Activated gamma-delta T cell treated with anti-CD3 and anti-CD28 coated beads, Interleukin-2, amount 50 U/mL, for 16 hours (primary cell): ENCODE measurements at regions not wholly inside any gene's neighbourhood (a gene's known extent, or its start where the extent isn't known, plus 50 kb on each side); places are given as distances from the start of the nearest gene placed in this dataset.

ENCODE experiments used
- DNase-seq: peaks from one replicate; pipeline ENCODE4 v3.0.0-alpha.2; 2020; ENCODE audit warnings: low read depth

GRCh38 chr13:33710924-33711323 is 107.0 kb upstream of the RFC3 start:
- DNase-seq: no peak

GRCh38 chr13:33711436-33711835 is 106.5 kb upstream of the RFC3 start:
- no peak for DNase-seq

- DNase-seq: no peak
These were observed 100.2 kb upstream of the RFC3 start for GRCh38 chr13:33717775-33718174.

GRCh38 chr13:33721724-33722123 is 96.2 kb upstream of the RFC3 start:
- no peak for DNase-seq

GRCh38 chr13:33722216-33722915 is 95.6 kb upstream of the RFC3 start:
- no peak for DNase-seq

GRCh38 chr13:33723365-33723764 is 94.6 kb upstream of the RFC3 start:
- no peak for DNase-seq

- DNase-seq: peak; percentile 15
These were observed 94.0 kb upstream of the RFC3 start for GRCh38 chr13:33723772-33724435.

- no peak for DNase-seq
These were observed 92.6 kb upstream of the RFC3 start for GRCh38 chr13:33725340-33725739.

- no peak for DNase-seq
These were observed 90.5 kb upstream of the RFC3 start for GRCh38 chr13:33727297-33728083.

GRCh38 chr13:33728271-33729037 is 89.5 kb upstream of the RFC3 start:
- DNase-seq: no peak

- no peak for DNase-seq
These were observed 87.8 kb upstream of the RFC3 start for GRCh38 chr13:33730147-33730546.

GRCh38 chr13:33730619-33731018 is 87.3 kb upstream of the RFC3 start:
- DNase-seq: no peak

GRCh38 chr13:33735276-33735675 is 82.7 kb upstream of the RFC3 start:
- DNase-seq: no peak

- DNase-seq: no peak
These were observed 78.7 kb upstream of the RFC3 start for GRCh38 chr13:33739254-33739653.

GRCh38 chr13:33740134-33740538 is 77.8 kb upstream of the RFC3 start:
- DNase-seq: no peak

GRCh38 chr13:33742321-33742720 is 75.6 kb upstream of the RFC3 start:
- DNase-seq: no peak

- DNase-seq: no peak
These were observed 74.2 kb upstream of the RFC3 start for GRCh38 chr13:33743438-33744368.

- no peak for DNase-seq
These were observed 73.2 kb upstream of the RFC3 start for GRCh38 chr13:33744589-33745369.

- DNase-seq: no peak
These were observed 72.3 kb upstream of the RFC3 start for GRCh38 chr13:33745370-33746324.
